Peyer's patch (tissue), 4 donors: ENCODE measurements at regions not wholly inside any gene's neighbourhood (a gene's known extent, or its start where the extent isn't known, plus 50 kb on each side); places are given as distances from the start of the nearest gene placed in this dataset.

Experiments used
- DNase-seq, 3 donors: peaks; one replicate each; pipeline ENCODE4 v3.0.0-alpha.2; 2017 to 2019
- H3K27ac ChIP-seq, 4 donors: fragments of 200-600 bp; sonication (generic); one replicate each; pipeline ENCODE4 v1.5.1; 2016 to 2019
- H3K27me3 ChIP-seq, 2 donors: fragments of 200-600 bp; sonication (generic); one replicate each; pipeline ENCODE4 v1.5.1; 2019
- H3K36me3 ChIP-seq, 3 donors: fragments of 200-600 bp; sonication (generic); one replicate each; pipeline ENCODE4 v1.5.1; 2016 to 2019
- H3K4me1 ChIP-seq, 4 donors: fragments of 200-600 bp; sonication (generic); one replicate each; pipeline ENCODE4 v1.5.1; 2016 to 2019
- H3K4me3 ChIP-seq, 4 donors: fragments of 200-600 bp; sonication (generic); 1 replicate in 3 of 4; 2 replicates in 1 of 4; pipeline ENCODE4 v1.5.1; 2016 to 2019; ENCODE audit warnings: mild to moderate bottlenecking in 1 of 4
- H3K9me3 ChIP-seq, 4 donors: fragments of 200-600 bp; sonication (generic); one replicate each; pipeline ENCODE4 v1.5.1; 2016 to 2019; ENCODE audit warnings: mild to moderate bottlenecking in 1 of 4
- POLR2A ChIP-seq, 2 donors: fragments of 450-650 bp; IDR thresholded peaks; one replicate each; pipeline ENCODE4 v1.5.1; 2017; ENCODE audit warnings: antibody characterized with exemption in 2 of 2, mild to moderate bottlenecking in 2 of 2, moderate library complexity in 2 of 2
- TF ChIP-seq, protein P1 (sequence below), 6 experiments: fragments of 450-650 bp in 4 of 6; fragments of 200-600 bp in 2 of 6; sonication (generic) in 1 of 6; IDR thresholded peaks; one replicate each; pipeline ENCODE4 v1.5.1; 2017 to 2019; ENCODE audit warnings: antibody characterized with exemption in 6 of 6, mild to moderate bottlenecking in 3 of 6, moderate library complexity in 1 of 6

DNA sequence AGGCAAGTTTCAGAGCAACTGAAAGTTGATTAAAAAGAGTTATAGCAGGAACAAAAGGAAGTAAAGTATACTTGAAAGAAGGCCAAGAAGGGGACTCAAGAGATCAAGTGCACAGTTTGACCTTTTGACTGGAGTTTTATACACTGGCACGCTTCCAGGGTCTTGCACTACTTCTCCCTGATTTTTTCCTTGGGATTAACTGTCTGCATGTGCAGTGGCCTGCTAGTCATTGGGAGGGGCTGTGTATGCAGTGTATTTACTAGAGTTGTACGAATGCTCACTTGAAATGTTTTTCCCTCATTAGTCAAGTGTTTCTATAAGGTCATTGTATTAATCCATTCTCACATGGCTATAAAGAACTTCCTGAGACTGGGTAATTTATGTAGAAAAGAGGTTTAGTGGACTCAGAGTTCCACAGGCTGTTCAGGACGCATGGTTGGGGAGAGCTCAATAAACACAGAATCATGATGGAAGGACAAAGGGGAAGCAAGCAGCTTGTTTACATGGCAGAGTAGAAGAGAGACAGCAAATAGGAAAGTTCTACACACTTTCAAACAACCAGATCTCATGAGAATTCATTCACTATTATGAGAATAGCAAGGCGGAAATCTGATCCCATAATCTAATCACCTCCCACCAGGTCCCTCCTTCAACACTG lies 571.8 kb downstream of the ZPLD1 start:
- DNase-seq, result no peak
- H3K4me3 ChIP-seq, result no peak overlapping the region
- H3K36me3 ChIP-seq, result no peaks in the 10 kb centered on the region
- no peaks in the 10 kb centered on the region for H3K9me3 ChIP-seq
- TF ChIP-seq, protein P1, sequence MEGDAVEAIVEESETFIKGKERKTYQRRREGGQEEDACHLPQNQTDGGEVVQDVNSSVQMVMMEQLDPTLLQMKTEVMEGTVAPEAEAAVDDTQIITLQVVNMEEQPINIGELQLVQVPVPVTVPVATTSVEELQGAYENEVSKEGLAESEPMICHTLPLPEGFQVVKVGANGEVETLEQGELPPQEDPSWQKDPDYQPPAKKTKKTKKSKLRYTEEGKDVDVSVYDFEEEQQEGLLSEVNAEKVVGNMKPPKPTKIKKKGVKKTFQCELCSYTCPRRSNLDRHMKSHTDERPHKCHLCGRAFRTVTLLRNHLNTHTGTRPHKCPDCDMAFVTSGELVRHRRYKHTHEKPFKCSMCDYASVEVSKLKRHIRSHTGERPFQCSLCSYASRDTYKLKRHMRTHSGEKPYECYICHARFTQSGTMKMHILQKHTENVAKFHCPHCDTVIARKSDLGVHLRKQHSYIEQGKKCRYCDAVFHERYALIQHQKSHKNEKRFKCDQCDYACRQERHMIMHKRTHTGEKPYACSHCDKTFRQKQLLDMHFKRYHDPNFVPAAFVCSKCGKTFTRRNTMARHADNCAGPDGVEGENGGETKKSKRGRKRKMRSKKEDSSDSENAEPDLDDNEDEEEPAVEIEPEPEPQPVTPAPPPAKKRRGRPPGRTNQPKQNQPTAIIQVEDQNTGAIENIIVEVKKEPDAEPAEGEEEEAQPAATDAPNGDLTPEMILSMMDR (IDR thresholded peaks at IDR 0.05), result no peak
- TF ChIP-seq POLR2A (IDR thresholded peaks at IDR 0.05), result no peak
- H3K27me3 ChIP-seq, result no peaks in the 10 kb centered on the region
- H3K4me1 ChIP-seq, result no peaks in the 10 kb centered on the region
- no peak overlapping the region for H3K27ac ChIP-seq

DNA sequence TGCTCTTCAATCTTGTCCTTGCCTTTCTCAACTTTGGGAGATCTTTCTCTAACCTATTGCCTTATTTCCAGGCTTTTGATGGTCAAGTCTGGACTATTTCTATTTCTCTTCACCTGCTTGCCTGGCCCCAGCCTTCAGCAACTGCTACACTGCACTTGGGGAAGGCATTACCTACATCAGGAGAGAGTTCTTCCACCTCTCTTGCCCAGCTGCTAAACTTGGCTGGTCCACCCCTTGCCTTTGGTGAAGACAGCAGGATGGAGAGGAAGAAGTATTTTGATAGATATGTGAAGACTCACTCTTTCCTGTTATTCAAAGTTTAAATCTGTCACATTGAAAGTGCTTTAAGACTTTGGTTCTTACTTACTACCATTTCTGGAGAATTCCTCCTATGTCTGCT lies 574.8 kb downstream of the ZPLD1 start:
- no peak for DNase-seq
- Histone ChIP-seq H3K4me3 (no peak overlapping the region), H3K27ac (no peak overlapping the region), H3K27me3 (no peaks in the 10 kb centered on the region), H3K36me3 (no peaks in the 10 kb centered on the region), H3K9me3 (no peaks in the 10 kb centered on the region), H3K4me1 (no peaks in the 10 kb centered on the region)
- TF ChIP-seq POLR2A (IDR thresholded peaks at IDR 0.05), result no peak
- TF ChIP-seq, protein P1 (IDR thresholded peaks at IDR 0.05), result no peak

DNA sequence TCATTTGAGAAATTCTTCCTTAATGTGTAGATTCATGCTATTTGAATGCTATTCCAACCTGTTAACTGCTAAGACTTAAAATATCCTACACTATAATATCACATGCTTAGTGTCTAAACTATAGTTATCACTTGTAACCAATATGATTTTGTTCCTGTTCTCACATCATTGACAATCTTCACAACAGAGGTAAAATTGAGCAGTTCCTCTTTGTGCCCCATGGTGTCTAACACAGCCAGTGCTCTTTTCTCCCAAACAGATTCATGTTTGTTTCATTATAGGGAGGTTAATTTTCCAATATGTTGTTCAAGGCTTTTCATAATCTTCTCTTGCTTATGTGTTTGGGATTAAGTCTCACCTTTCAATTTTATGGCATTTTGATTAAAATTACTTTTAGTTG lies 591.1 kb downstream of the ZPLD1 start:
- H3K27ac ChIP-seq, result no peak overlapping the region
- no peaks in the 10 kb centered on the region for H3K27me3 ChIP-seq
- no peaks in the 10 kb centered on the region for H3K36me3 ChIP-seq
- no peak overlapping the region for H3K4me3 ChIP-seq
- DNase-seq, result no peak
- H3K9me3 ChIP-seq, result no peaks in the 10 kb centered on the region
- no peak for TF ChIP-seq POLR2A (IDR thresholded peaks at IDR 0.05)
- TF ChIP-seq, protein P1 (IDR thresholded peaks at IDR 0.05), result no peak
- H3K4me1 ChIP-seq, result no peaks in the 10 kb centered on the region

DNA sequence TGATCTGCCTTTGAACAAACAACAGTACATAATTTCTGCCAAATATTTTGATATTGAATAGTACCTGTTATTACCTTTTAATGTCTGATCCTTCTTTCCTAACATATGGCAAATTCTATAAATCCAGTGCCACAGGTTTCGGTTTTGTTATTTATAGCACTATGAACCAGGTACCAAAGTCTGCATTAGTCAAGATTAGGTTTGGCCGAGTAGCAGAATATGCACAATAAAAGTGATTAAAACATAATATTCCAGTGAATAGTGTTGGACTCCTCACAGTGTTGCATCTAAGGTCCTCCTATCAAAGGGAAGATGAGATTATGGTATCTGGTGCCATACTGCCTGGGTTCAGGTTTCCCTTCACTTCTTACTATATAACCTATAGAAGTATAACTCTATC lies 599.0 kb downstream of the ZPLD1 start:
- Histone ChIP-seq H3K4me3 (no peak overlapping the region), H3K27me3 (no peaks in the 10 kb centered on the region), H3K27ac (no peak overlapping the region), H3K9me3 (no peaks in the 10 kb centered on the region), H3K36me3 (no peaks in the 10 kb centered on the region), H3K4me1 (no peaks in the 10 kb centered on the region)
- no peak for TF ChIP-seq POLR2A (IDR thresholded peaks at IDR 0.05)
- TF ChIP-seq, protein P1 (IDR thresholded peaks at IDR 0.05), result no peak
- DNase-seq, result no peak

DNA sequence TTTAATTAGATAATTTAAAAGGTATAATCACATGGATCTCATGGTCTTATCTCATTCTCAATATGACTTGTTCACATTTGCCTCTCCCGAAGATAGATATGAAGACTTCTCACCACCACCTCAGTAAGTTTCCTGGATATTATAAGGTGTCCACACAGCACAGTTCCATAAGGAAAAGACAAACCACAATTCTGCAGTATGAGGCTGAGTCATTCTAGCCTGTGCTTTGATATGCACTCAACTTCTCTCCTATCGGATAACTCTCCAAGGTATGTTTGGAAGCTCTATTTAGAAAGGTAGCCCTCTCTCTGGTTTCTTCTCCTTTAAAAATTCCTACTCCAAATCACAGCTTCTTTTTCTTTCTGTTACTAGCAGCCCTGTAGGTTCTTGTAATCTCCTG lies 612.8 kb downstream of the ZPLD1 start:
- H3K4me3 ChIP-seq, result no peak overlapping the region
- TF ChIP-seq, protein P1 (IDR thresholded peaks at IDR 0.05), result no peak
- TF ChIP-seq POLR2A (IDR thresholded peaks at IDR 0.05), result no peak
- H3K4me1 ChIP-seq, result no peaks in the 10 kb centered on the region
- no peaks in the 10 kb centered on the region for H3K27me3 ChIP-seq
- no peaks in the 10 kb centered on the region for H3K9me3 ChIP-seq
- no peak for DNase-seq
- no peak overlapping the region for H3K27ac ChIP-seq
- no peaks in the 10 kb centered on the region for H3K36me3 ChIP-seq
